Stomach (tissue), 4 donors: ENCODE measurements at regions not wholly inside any gene's neighbourhood (a gene's known extent, or its start where the extent isn't known, plus 50 kb on each side); places are given as distances from the start of the nearest gene placed in this dataset.

Experiments
- POLR2AphosphoS5 ChIP-seq, 3 donors: sonication (generic); formaldehyde crosslinking; IDR thresholded peaks; one replicate each; pipeline ENCODE4 v1.6.1; 2016; ENCODE audit warnings: antibody characterized with exemption in 3 of 3
- TF ChIP-seq, protein P1 (sequence below), 7 experiments: fragments of 450-650 bp in 4 of 7; fragments of 200-600 bp in 3 of 7; sonication (generic) in 3 of 7; IDR thresholded peaks; one replicate each; pipeline ENCODE4 v1.5.1; 2016 to 2019; ENCODE audit warnings: antibody characterized with exemption in 7 of 7, control low read depth in 2 of 7, mild to moderate bottlenecking in 1 of 7

DNA sequence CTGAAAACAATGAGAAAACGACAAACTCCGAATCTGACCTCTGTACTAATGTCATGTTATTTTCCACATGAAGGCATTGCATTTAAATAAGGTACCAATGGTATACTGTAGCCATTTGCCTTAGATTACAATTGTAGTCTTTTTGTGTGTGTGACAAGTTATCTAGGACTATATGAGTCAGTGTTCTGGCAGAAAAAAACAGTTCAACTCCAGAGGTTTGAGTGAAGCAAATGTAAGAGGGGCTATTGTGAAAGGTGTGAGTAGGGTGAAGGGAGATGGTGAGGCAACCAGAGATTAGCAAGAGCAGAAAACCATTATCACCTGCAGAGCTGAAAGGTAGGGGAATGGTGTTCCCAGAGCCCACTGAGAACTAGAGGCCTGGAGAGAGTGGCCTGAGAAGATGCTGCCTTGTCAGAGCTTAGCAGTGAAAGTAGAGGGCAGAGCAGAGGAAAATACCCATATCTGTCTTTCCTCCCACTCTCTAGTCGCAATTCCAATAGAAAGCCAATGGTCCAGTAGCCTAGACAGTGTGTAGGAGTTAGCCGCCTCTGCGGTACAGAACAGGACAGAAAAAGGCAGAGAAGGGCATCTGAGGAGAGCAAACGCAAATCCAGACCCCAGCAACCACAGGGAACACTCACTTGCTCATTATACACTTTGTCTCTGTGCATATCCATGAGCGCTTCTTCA, 112.2 kb downstream of the DYRK2 start:
- TF ChIP-seq, protein P1, sequence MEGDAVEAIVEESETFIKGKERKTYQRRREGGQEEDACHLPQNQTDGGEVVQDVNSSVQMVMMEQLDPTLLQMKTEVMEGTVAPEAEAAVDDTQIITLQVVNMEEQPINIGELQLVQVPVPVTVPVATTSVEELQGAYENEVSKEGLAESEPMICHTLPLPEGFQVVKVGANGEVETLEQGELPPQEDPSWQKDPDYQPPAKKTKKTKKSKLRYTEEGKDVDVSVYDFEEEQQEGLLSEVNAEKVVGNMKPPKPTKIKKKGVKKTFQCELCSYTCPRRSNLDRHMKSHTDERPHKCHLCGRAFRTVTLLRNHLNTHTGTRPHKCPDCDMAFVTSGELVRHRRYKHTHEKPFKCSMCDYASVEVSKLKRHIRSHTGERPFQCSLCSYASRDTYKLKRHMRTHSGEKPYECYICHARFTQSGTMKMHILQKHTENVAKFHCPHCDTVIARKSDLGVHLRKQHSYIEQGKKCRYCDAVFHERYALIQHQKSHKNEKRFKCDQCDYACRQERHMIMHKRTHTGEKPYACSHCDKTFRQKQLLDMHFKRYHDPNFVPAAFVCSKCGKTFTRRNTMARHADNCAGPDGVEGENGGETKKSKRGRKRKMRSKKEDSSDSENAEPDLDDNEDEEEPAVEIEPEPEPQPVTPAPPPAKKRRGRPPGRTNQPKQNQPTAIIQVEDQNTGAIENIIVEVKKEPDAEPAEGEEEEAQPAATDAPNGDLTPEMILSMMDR (IDR thresholded peaks at IDR 0.05), result no peak
- no peak for TF ChIP-seq POLR2AphosphoS5 (IDR thresholded peaks at IDR 0.05)
